ENCODE measurements at regions not wholly inside any gene's neighbourhood (a gene's known extent, or its start where the extent isn't known, plus 50 kb on each side); places are given as distances from the start of the nearest gene placed in this dataset.

DNA sequence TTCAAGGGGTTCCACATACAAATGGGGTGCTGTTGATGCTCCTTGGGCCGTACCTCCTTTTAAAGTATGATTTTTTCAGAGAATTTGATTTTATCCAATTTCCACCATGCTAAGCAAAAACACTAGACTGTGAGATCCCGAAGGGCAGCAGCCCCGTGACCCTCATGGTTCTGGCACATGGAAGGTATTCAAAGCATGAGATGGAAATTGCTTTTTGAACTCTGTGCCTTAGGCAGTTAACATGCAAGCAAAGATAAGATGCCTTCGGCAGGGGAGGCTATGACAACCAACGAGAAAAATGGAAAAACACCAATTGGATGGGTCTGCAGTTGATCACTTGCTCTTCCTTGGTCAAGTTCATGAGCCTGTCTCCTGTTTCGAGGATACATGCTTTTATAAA is 120.8 kb upstream of the DIO3 start:
- DNase-seq (ENCODE audit: low spot score) (no peak), ATAC-seq (no peak)
- peaks cover 2% of the 10 kb centered on the region for H3K27me3 Mint-ChIP-seq (ENCODE audit: insufficient read depth, low read depth, poor library complexity)
- Histone ChIP-seq H3K4me3 (no peak overlapping the region), H3K36me3 (ENCODE audit: insufficient read depth) (no peaks in the 10 kb centered on the region), H3K79me2 (replicated peaks; ENCODE audit: insufficient read depth) (no peaks in the 10 kb centered on the region), H3F3A (replicated peaks; ENCODE audit: low read depth) (no peaks in the 10 kb centered on the region), H3K9me2 (ENCODE audit: insufficient read depth) (no peaks in the 10 kb centered on the region), H4K20me1 (replicated peaks; ENCODE audit: insufficient read depth) (no peaks in the 10 kb centered on the region; the same call in 1 of the 2 replicates), H3K4me2 (no peak overlapping the region), H3K27ac (ENCODE audit: low read depth) (no peak overlapping the region), H3K27me3 (ENCODE audit: insufficient read depth) (no peaks in the 10 kb centered on the region), H3K4me1 (ENCODE audit: insufficient read depth) (no peaks in the 10 kb centered on the region), H2AFZ (no peak overlapping the region)
- TF ChIP-seq POLR2AphosphoS5 (IDR thresholded peaks at IDR 0.05; ENCODE audit: low read depth) (no peak), EZH2phosphoT487 (IDR thresholded peaks at IDR 0.05; ENCODE audit: unreplicated experiment) (no peak), STAT1 (IDR thresholded peaks at IDR 0.05; ENCODE audit: unreplicated experiment) (no peak), ZNF331 (CRISPR knock-in tag; IDR thresholded peaks at IDR 0.05; ENCODE audit: low read depth) (no peak), ZNF114 (CRISPR knock-in tag; IDR thresholded peaks at IDR 0.05) (no peak), EZH2 (IDR thresholded peaks at IDR 0.05; ENCODE audit: low read depth, unreplicated experiment) (no peak), NANOG (IDR thresholded peaks at IDR 0.05; ENCODE audit: borderline replicate concordance) (no peak), JUNB (IDR thresholded peaks at IDR 0.05; ENCODE audit: unreplicated experiment) (no peak), CREB1 (CRISPR knock-in tag; IDR thresholded peaks at IDR 0.05; ENCODE audit: low read depth) (no peak)
- TF ChIP-seq, protein P1, sequence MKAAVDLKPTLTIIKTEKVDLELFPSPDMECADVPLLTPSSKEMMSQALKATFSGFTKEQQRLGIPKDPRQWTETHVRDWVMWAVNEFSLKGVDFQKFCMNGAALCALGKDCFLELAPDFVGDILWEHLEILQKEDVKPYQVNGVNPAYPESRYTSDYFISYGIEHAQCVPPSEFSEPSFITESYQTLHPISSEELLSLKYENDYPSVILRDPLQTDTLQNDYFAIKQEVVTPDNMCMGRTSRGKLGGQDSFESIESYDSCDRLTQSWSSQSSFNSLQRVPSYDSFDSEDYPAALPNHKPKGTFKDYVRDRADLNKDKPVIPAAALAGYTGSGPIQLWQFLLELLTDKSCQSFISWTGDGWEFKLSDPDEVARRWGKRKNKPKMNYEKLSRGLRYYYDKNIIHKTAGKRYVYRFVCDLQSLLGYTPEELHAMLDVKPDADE (IDR thresholded peaks at IDR 0.05), result no peak
- TF ChIP-seq, protein P2, sequence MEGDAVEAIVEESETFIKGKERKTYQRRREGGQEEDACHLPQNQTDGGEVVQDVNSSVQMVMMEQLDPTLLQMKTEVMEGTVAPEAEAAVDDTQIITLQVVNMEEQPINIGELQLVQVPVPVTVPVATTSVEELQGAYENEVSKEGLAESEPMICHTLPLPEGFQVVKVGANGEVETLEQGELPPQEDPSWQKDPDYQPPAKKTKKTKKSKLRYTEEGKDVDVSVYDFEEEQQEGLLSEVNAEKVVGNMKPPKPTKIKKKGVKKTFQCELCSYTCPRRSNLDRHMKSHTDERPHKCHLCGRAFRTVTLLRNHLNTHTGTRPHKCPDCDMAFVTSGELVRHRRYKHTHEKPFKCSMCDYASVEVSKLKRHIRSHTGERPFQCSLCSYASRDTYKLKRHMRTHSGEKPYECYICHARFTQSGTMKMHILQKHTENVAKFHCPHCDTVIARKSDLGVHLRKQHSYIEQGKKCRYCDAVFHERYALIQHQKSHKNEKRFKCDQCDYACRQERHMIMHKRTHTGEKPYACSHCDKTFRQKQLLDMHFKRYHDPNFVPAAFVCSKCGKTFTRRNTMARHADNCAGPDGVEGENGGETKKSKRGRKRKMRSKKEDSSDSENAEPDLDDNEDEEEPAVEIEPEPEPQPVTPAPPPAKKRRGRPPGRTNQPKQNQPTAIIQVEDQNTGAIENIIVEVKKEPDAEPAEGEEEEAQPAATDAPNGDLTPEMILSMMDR (conservative IDR thresholded peaks at IDR 0.05; ENCODE audit: low read depth in 2 of 2), result no peak
- TF ChIP-seq, protein P3, sequence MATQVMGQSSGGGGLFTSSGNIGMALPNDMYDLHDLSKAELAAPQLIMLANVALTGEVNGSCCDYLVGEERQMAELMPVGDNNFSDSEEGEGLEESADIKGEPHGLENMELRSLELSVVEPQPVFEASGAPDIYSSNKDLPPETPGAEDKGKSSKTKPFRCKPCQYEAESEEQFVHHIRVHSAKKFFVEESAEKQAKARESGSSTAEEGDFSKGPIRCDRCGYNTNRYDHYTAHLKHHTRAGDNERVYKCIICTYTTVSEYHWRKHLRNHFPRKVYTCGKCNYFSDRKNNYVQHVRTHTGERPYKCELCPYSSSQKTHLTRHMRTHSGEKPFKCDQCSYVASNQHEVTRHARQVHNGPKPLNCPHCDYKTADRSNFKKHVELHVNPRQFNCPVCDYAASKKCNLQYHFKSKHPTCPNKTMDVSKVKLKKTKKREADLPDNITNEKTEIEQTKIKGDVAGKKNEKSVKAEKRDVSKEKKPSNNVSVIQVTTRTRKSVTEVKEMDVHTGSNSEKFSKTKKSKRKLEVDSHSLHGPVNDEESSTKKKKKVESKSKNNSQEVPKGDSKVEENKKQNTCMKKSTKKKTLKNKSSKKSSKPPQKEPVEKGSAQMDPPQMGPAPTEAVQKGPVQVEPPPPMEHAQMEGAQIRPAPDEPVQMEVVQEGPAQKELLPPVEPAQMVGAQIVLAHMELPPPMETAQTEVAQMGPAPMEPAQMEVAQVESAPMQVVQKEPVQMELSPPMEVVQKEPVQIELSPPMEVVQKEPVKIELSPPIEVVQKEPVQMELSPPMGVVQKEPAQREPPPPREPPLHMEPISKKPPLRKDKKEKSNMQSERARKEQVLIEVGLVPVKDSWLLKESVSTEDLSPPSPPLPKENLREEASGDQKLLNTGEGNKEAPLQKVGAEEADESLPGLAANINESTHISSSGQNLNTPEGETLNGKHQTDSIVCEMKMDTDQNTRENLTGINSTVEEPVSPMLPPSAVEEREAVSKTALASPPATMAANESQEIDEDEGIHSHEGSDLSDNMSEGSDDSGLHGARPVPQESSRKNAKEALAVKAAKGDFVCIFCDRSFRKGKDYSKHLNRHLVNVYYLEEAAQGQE (IDR thresholded peaks at IDR 0.05; ENCODE audit: unreplicated experiment), result no peak
- TF ChIP-seq, protein P4, sequence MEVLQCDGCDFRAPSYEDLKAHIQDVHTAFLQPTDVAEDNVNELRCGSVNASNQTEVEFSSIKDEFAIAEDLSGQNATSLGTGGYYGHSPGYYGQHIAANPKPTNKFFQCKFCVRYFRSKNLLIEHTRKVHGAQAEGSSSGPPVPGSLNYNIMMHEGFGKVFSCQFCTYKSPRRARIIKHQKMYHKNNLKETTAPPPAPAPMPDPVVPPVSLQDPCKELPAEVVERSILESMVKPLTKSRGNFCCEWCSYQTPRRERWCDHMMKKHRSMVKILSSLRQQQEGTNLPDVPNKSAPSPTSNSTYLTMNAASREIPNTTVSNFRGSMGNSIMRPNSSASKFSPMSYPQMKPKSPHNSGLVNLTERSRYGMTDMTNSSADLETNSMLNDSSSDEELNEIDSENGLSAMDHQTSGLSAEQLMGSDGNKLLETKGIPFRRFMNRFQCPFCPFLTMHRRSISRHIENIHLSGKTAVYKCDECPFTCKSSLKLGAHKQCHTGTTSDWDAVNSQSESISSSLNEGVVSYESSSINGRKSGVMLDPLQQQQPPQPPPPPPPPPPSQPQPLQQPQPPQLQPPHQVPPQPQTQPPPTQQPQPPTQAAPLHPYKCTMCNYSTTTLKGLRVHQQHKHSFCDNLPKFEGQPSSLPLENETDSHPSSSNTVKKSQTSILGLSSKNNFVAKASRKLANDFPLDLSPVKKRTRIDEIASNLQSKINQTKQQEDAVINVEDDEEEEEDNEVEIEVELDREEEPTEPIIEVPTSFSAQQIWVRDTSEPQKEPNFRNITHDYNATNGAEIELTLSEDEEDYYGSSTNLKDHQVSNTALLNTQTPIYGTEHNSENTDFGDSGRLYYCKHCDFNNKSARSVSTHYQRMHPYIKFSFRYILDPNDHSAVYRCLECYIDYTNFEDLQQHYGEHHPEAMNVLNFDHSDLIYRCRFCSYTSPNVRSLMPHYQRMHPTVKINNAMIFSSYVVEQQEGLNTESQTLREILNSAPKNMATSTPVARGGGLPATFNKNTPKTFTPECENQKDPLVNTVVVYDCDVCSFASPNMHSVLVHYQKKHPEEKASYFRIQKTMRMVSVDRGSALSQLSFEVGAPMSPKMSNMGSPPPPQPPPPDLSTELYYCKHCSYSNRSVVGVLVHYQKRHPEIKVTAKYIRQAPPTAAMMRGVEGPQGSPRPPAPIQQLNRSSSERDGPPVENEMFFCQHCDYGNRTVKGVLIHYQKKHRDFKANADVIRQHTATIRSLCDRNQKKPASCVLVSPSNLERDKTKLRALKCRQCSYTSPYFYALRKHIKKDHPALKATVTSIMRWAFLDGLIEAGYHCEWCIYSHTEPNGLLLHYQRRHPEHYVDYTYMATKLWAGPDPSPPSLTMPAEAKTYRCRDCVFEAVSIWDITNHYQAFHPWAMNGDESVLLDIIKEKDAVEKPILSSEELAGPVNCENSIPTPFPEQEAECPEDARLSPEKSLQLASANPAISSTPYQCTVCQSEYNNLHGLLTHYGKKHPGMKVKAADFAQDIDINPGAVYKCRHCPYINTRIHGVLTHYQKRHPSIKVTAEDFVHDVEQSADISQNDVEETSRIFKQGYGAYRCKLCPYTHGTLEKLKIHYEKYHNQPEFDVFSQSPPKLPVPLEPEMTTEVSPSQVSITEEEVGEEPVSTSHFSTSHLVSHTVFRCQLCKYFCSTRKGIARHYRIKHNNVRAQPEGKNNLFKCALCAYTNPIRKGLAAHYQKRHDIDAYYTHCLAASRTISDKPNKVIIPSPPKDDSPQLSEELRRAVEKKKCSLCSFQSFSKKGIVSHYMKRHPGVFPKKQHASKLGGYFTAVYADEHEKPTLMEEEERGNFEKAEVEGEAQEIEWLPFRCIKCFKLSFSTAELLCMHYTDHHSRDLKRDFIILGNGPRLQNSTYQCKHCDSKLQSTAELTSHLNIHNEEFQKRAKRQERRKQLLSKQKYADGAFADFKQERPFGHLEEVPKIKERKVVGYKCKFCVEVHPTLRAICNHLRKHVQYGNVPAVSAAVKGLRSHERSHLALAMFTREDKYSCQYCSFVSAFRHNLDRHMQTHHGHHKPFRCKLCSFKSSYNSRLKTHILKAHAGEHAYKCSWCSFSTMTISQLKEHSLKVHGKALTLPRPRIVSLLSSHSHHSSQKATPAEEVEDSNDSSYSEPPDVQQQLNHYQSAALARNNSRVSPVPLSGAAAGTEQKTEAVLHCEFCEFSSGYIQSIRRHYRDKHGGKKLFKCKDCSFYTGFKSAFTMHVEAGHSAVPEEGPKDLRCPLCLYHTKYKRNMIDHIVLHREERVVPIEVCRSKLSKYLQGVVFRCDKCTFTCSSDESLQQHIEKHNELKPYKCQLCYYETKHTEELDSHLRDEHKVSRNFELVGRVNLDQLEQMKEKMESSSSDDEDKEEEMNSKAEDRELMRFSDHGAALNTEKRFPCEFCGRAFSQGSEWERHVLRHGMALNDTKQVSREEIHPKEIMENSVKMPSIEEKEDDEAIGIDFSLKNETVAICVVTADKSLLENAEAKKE (CRISPR knock-in tag; IDR thresholded peaks at IDR 0.05), result no peak
- H3K9me3 Mint-ChIP-seq, result no peaks in the 10 kb centered on the region
- H3K4me1 Mint-ChIP-seq, result peaks cover 9% of the 10 kb centered on the region; the same call in 2 of the 3 replicates
- no peaks in the 10 kb centered on the region for H3K36me3 Mint-ChIP-seq (ENCODE audit: low read depth)
- no peak overlapping the region for H3K4me3 Mint-ChIP-seq
- no peak overlapping the region for H3K27ac Mint-ChIP-seq
